Embryonic facial prominence (tissue), 1 donor: ENCODE measurements at regions not wholly inside any gene's neighbourhood (a gene's known extent, or its start where the extent isn't known, plus 50 kb on each side); places are given as distances from the start of the nearest gene placed in this dataset.

Source experiments
- DNase-seq: peaks from one replicate; pipeline ENCODE4 v3.0.0-alpha.2; 2016; ENCODE audit errors: extremely low spot score

DNA sequence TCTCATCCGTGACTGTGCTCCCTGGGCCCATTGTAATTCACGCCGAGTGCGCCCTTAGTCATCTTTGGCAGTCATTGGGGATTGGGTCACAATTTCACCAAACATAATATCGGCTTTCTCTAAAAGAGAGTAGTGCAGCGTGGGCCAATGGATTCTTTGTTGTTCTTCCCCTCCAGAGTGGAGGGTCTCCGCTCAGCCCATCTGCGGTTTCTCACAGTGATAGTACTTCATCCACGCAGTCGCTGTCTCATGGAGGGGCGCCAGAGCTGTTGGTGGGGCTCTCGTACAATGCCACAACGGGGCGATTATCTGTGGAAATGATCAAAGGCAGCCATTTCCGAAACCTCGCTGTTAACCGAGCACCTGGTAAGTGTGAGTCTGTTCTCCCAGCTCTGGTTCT, 321.8 kb downstream of the SNAPC1 start:
- no peak for DNase-seq

DNA sequence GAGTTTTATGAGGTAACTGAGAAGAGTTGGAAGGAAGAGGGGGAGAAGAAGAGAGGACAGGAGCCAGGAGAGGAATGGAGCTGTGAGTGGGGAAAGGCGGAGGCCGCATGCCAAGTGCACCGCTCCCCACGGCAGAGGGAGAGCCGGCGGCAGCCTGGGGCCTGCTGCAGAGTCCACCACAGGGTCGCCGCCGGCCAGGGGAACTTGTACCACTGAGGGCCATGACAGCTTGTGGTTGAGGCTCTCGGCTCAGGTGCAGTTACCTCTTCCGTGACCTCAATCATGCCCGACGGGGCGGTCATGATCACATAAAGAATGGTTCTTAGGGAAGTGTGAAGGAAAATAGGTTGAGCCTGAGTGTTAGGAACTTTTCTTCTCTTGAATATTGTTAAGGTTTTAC, 325.0 kb downstream of the SNAPC1 start:
- DNase-seq, result no peak

GRCh38 chr14:62093736-62094135, 331.5 kb downstream of the SNAPC1 start:
- no peak for DNase-seq

DNA sequence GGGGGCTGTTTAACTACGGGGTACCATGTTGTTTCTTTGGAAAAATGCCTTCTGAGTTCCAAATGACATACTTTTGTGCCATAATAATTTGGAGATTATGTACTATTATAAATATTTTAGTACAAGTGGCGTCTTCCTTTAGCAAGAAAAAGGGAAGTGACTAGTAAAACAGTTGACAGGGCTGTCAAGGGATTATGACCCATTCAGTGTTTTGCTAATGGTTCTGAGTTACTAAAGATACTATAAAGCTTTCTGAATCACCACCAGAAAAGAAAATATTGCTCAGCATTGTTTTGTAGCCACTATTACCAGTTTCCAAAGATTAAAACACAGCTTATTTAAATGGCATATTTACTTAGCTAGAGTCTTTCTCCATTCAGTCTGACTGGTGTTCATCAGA, 334.9 kb downstream of the SNAPC1 start:
- no peak for DNase-seq

DNA sequence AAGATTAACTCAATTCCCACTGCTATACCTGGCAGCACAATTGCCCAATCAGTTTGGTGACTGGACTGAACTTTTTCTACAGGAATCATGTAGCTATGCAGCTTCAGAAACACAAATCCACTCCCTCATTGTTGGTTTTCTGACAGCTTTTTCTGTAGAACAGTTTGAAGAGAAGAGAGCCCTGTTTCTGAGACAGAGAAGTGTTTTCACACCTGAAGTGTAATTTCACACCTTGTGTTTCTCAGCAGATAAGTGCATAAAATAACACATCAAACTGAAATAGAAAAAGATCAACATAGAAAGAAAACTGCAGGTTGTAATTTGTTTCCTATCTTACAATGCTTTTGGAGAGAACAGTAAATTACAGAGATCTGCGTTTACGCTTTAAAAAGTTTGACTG, 335.6 kb downstream of the SNAPC1 start:
- no peak for DNase-seq

DNA sequence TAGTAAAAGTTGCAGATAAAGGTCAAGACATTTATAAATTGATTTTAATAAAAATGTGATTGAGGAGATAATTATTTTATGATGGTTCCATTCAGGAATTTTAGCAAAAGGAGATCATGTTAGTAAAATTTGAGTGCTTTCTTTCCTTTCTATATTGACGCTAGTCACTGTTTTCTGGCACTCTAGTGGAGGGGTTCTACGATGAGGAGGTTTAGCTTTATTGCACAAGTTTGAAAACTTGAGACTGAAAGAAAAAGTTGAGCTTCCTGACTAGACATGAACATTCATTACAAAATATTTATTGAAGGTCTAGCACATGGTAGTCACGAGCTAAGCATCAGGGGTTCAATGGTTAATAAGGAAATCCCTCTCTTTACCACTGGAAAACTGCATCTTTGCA, 336.1 kb downstream of the SNAPC1 start:
- no peak for DNase-seq

- no peak for DNase-seq
Observed at GRCh38 chr14:62099091-62099490, 336.9 kb downstream of the SNAPC1 start.

DNA sequence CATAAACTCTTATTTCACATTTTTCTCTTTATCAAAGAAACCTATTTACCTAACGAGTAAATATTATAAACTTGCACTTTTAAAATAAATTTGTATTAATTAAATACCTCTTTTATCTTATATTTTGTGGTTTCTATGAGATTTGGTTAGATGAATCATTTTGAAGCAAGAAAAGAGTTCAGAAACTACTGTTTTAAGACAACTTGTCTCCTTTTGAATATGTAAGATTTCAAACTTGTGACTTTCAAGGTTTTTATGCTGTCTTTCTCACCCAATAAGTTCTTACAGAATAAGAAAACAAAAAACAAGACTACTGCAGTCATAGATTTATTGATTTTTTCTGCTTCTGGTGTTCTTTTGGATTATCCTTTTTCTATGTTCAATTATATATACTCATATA, 339.0 kb downstream of the SNAPC1 start:
- no peak for DNase-seq

DNA sequence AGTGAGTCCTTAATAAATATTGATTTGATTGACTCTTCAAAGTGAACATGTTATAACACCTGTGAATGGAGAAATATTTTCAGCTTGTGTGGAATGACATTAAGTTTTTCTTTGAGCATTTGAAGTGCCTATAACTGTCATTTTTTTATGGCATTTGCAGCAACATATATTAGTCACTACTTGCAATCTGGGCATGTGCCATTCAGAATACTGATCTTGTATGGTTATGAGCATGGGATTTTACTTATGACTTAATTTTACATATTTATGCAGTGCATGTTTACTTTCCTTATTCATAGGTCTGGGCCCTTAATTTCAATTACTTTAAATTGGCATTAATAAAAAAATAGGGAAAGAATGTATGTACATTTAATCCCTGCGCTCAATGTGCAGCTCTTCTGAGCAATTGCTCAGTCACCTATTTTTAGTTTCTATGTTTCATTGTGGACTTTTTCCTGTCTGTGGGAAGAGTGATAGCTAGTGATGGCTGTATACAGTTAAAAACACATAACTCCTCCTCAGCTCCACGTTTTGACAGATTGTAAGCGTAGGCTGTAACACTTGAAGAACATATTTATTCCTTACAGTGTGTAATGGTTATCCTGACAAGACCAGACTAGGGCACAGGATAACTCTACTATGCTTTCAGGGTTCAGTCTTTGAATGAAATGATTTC, 339.6 kb downstream of the SNAPC1 start:
- no peak for DNase-seq

- no peak for DNase-seq
Observed at GRCh38 chr14:62102349-62102725, 340.1 kb downstream of the SNAPC1 start.

GRCh38 chr14:62103464-62103863, 341.2 kb downstream of the SNAPC1 start:
- no peak for DNase-seq

- no peak for DNase-seq
Observed at GRCh38 chr14:62110941-62111340, 348.7 kb downstream of the SNAPC1 start.

DNA sequence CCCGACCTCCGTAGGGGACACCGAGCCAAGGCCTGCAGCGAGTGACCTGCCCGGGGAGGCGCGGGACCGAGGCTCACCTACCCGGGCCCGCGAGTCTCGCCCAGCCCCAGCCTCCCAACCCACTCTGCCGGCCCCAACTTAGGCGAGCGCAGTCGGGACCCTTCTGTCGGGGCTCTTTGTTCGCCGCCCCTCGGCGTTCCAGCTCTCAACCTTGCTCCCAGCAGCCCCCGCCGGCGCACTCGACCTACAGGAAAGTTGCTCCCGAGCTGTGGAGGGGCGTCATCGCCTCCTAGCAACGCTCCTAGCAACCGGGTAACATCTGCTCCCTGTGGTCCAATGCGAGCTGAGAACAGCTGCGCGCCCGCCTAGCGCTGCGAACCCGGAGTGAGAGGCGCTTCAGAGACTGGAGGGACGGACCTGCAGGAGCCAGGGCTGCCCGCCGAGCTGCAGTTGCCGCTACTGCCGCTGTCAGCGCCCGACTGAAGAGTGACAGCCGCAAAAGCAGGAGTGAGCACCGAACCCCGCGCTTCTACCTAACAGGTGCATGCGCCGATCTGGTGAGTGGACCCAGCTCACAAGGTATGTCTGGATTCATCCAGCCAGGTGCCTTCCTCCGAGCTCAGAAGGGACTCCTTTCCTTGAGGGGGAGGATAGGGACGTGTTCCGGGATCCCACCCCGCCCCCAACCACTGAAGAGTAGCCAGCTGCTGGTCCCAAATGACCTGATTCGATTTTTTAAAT, 355.0 kb downstream of the SNAPC1 start:
- peak; percentile 73 for DNase-seq

GRCh38 chr14:62117751-62118105, 355.5 kb downstream of the SNAPC1 start:
- no peak for DNase-seq

DNA sequence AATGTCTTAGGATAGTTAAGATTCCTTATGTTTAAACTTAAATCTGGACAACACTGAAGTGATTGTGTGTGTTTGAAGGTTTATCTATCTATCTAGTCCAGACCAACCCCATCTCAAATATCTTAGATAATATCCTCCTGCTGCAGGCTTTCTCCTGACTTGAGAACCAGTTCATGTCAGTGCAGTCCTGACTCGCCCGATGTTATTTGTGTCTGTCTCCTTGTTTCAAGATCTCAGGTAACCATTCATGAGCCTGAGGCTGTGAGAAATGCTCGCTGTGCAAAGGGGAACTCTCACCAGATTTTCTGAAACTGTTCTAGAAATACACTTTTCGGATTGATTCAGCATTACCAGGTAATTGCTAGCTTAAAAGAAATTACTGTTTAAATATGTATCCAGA, 356.2 kb downstream of the SNAPC1 start:
- DNase-seq, result no peak

- no peak for DNase-seq
Observed at GRCh38 chr14:62118871-62119270, 356.7 kb downstream of the SNAPC1 start.

DNA sequence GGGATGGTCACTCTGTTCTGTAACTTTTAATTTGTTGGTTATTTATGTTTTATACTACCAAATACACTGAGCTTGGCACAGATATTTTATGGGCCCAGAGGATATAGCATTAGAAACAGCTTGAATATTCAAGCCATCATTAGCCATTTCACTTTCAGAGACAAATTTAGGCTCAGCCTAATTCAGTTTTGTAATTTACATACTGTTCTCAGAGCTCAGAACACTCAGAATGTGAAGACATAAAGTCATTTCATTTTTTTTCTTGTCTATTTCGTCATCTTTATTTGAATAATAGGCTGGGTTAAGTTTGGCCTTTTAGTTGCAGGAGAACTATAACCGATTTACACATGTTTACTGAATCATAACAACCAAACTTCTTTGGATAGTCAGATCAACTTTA, 361.7 kb downstream of the SNAPC1 start:
- no peak for DNase-seq

- no peak for DNase-seq
Observed at GRCh38 chr14:62125793-62126192, 363.6 kb downstream of the SNAPC1 start.

- DNase-seq, result peak; percentile 45
Observed at GRCh38 chr14:62126879-62127478, 364.8 kb downstream of the SNAPC1 start.

- DNase-seq, result no peak
Observed at GRCh38 chr14:62130441-62130840, 368.2 kb downstream of the SNAPC1 start.

DNA sequence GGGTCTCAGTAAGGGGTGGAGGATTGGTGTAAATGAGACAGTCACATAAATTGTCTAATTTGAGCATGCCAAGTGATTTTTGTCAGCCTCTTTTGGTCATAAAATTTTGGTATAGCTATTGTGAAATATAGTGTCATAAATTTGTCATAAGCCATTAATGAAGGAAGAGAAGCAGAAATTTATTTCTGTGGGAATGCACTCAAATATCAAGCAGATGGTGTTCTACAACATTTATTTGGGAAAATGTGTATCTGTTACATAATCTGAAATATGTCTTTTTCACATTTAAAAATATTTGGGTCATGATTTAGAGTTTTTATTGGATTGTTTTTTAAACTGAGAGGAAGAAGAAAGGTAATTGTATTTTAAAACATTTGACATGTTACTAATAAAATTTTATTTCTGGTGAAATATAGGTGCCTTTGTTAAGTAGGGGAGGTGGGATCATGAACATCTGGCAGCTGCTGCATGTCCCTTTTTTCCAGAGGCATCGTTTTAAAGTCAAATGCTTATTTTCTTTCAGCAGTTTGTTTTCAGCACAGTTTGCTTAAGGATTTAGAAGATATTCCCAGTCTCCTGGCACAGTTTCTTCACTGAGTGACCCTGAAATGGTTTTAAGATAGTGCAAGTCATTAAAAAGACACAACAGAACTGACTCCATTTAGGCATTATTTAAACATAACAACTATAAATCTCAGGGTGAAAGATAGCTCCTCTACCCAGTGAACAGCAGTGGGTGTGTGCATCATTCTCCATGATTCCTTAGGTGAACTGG, 371.7 kb downstream of the SNAPC1 start:
- DNase-seq, result no peak

DNA sequence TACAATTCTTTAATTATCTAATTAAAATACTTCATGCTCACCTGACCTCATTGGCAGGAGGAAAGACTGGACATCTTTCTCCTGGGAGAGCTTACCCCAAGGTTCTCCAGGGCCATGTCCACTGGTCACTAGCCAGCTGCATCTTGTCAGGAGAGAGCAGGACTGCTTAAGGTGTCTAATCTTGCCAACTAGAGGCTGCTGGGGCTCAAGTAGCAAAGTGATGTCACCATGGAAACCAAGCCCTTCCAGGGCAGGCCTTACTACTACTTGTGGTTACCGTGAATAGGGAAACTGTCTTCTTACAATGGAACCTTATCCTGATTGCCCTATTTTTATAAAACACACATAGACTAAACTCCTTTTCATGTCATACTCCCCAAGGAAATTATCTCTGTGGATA, 376.4 kb downstream of the SNAPC1 start:
- no peak for DNase-seq

- no peak for DNase-seq
Observed at GRCh38 chr14:62141139-62141538, 378.9 kb downstream of the SNAPC1 start.
